ENCODE measurements at regions not wholly inside any gene's neighbourhood (a gene's known extent, or its start where the extent isn't known, plus 50 kb on each side); places are given as distances from the start of the nearest gene placed in this dataset.
A peak's percentile ranks its signal among the peaks of the same experiment; 100 is the strongest.

GRCh38 chr4:137825505-137825904 lies 293.2 kb upstream of the PCDH18 start:
- H3K79me2 ChIP-seq (ENCODE audit: insufficient read depth) = no peaks in the 10 kb centered on the region
- H3K36me3 ChIP-seq (replicated peaks in 1 of 2; ENCODE audit: control insufficient read depth in 1 of 2, insufficient read depth in 2 of 2, low read length in 1 of 2) = no peaks in the 10 kb centered on the region
- no peaks in the 10 kb centered on the region; a peak in 1 of 4 replicates for H3K4me1 ChIP-seq (ENCODE audit: control insufficient read depth in 1 of 2, insufficient read depth in 2 of 2, low read depth in 1 of 2, low read length in 1 of 2)
- H3K4me3 ChIP-seq (ENCODE audit: low read depth in 2 of 2, low read length in 1 of 2) = no peak overlapping the region
- DNase-seq = no peak
- H3K9me3 ChIP-seq = no peaks in the 10 kb centered on the region
- CTCF ChIA-PET = no interaction called here
- no peak overlapping the region for H3K9ac ChIP-seq
- no peaks in the 10 kb centered on the region for H3F3A ChIP-seq (replicated peaks; ENCODE audit: insufficient read depth)
- 0 out of 2 replicates have a peak overlapping the region, but pooled peaks have one; percentile 29 for H2AFZ ChIP-seq (ENCODE audit: low read depth)
- POLR2A ChIA-PET = no interaction called here
- no peaks in the 10 kb centered on the region for H3K9me2 ChIP-seq
- H4K20me1 ChIP-seq (ENCODE audit: insufficient read depth) = no peaks in the 10 kb centered on the region
- TF ChIP-seq MAX (IDR thresholded peaks at IDR 0.05; ENCODE audit: low read depth) (no peak), CHD2 (IDR thresholded peaks at IDR 0.05; ENCODE audit: low read length, partially characterized antibody) (no peak), YY1 (IDR thresholded peaks at IDR 0.05; ENCODE audit: low read depth) (no peak), GABPA (IDR thresholded peaks at IDR 0.05; ENCODE audit: low read depth) (no peak), RXRA (IDR thresholded peaks at IDR 0.05; ENCODE audit: borderline replicate concordance, low read depth) (no peak), SIN3A (IDR thresholded peaks at IDR 0.05; ENCODE audit: borderline replicate concordance, low read depth, low read length) (no peak)
- WGBS (ENCODE audit: low lambda C conversion rate) = 97% methylated on average over 1 of the region's 1 CpG
- H3K4me2 ChIP-seq = no peak overlapping the region
- H3K27me3 ChIP-seq (ENCODE audit: insufficient read depth) = no peaks in the 10 kb centered on the region
- no peak overlapping the region for H3K27ac ChIP-seq (ENCODE audit: low read depth in 2 of 2, low read length in 1 of 2)

- 56% methylated on average over 2 of the region's 2 CpGs for WGBS (ENCODE audit: low lambda C conversion rate)
- DNase-seq = no peak
- H3K9ac ChIP-seq = no peak overlapping the region
- H3K4me3 ChIP-seq (ENCODE audit: low read depth in 2 of 2, low read length in 1 of 2) = no peak overlapping the region
- no peak overlapping the region for H2AFZ ChIP-seq (ENCODE audit: low read depth)
- no peaks in the 10 kb centered on the region for H3K9me3 ChIP-seq
- no peak overlapping the region for H3K27ac ChIP-seq (ENCODE audit: low read depth in 2 of 2, low read length in 1 of 2)
- no peaks in the 10 kb centered on the region for H3K79me2 ChIP-seq (ENCODE audit: insufficient read depth)
- no peaks in the 10 kb centered on the region for H3K27me3 ChIP-seq (ENCODE audit: insufficient read depth)
- no peaks in the 10 kb centered on the region for H3F3A ChIP-seq (replicated peaks; ENCODE audit: insufficient read depth)
- no peaks in the 10 kb centered on the region for H4K20me1 ChIP-seq (ENCODE audit: insufficient read depth)
- ChIA-PET CTCF (interaction anchor here (0.8 kb wide), 1 partner anchor 10 kb away, joined by 3 read pairs; no protein-coding TSS in a partner anchor), POLR2A (no interaction called here)
- H3K4me2 ChIP-seq = no peak overlapping the region
- no peaks in the 10 kb centered on the region; a peak in 1 of 4 replicates for H3K4me1 ChIP-seq (ENCODE audit: control insufficient read depth in 1 of 2, insufficient read depth in 2 of 2, low read depth in 1 of 2, low read length in 1 of 2)
- no peaks in the 10 kb centered on the region for H3K9me2 ChIP-seq
- TF ChIP-seq USF2 (IDR thresholded peaks at IDR 0.05; ENCODE audit: borderline replicate concordance, low read depth, low read length) (no peak), SIN3A (IDR thresholded peaks at IDR 0.05; ENCODE audit: borderline replicate concordance, low read depth, low read length) (no peak), TCF12 (IDR thresholded peaks at IDR 0.05) (no peak), YY1 (IDR thresholded peaks at IDR 0.05; ENCODE audit: low read depth) (no peak), PBX3 (IDR thresholded peaks at IDR 0.05) (no peak), MAX (IDR thresholded peaks at IDR 0.05; ENCODE audit: low read depth) (no peak), RCOR1 (IDR thresholded peaks at IDR 0.05; ENCODE audit: low read length) (no peak), MXI1 (IDR thresholded peaks at IDR 0.05; ENCODE audit: low read depth, low read length) (no peak), ELF1 (IDR thresholded peaks at IDR 0.05) (no peak), TEAD4 (IDR thresholded peaks at IDR 0.05; ENCODE audit: borderline replicate concordance, insufficient read depth) (no peak), EZH2phosphoT487 (IDR thresholded peaks at IDR 0.05; ENCODE audit: borderline replicate concordance, low read depth) (no peak), NFIC (IDR thresholded peaks at IDR 0.05; ENCODE audit: borderline replicate concordance) (no peak), GATA2 (CRISPR knock-in tag; IDR thresholded peaks at IDR 0.05) (no peak), IRF3 (IDR thresholded peaks at IDR 0.05; ENCODE audit: low read depth, low read length) (no peak), CHD2 (IDR thresholded peaks at IDR 0.05; ENCODE audit: low read length, partially characterized antibody) (no peak)
- peaks cover 0 to 3% of the 10 kb centered on the region in 2 experiments for H3K36me3 ChIP-seq (replicated peaks in 1 of 2; ENCODE audit: control insufficient read depth in 1 of 2, insufficient read depth in 2 of 2, low read length in 1 of 2)
Observed at GRCh38 chr4:137823007-137823406, 290.7 kb upstream of the PCDH18 start.
